ENCODE measurements at regions not wholly inside any gene's neighbourhood (a gene's known extent, or its start where the extent isn't known, plus 50 kb on each side); places are given as distances from the start of the nearest gene placed in this dataset.

- TF ChIP-seq CTCF (IDR thresholded peaks at IDR 0.05), result no peak
- no peak for TF ChIP-seq POLR2A (IDR thresholded peaks at IDR 0.05)
Observed at GRCh38 chr13:21256891-21257290, 80.4 kb downstream of the MRPL57 start.
